ENCODE measurements at regions not wholly inside any gene's neighbourhood (a gene's known extent, or its start where the extent isn't known, plus 50 kb on each side); places are given as distances from the start of the nearest gene placed in this dataset.

- Histone ChIP-seq H3K9me3 (ENCODE audit: control insufficient read depth in 1 of 2, low read length in 2 of 2) (no peaks in the 10 kb centered on the region), H3K36me3 (ENCODE audit: control insufficient read depth in 1 of 2, insufficient read depth in 2 of 2, low read length in 2 of 2) (no peaks in the 10 kb centered on the region), H3K4me1 (ENCODE audit: control insufficient read depth in 1 of 2, insufficient read depth in 2 of 2, low read length in 2 of 2) (no peaks in the 10 kb centered on the region), H3K9ac (ENCODE audit: low read depth in 1 of 2, low read length in 2 of 2) (no peak overlapping the region), H3K27ac (ENCODE audit: low read depth, low read length) (no peak overlapping the region), H3K4me3 (ENCODE audit: low read depth in 1 of 2, low read length in 2 of 2) (no peak overlapping the region), H3K27me3 (ENCODE audit: control insufficient read depth in 1 of 2, insufficient read depth in 2 of 2, low read length in 2 of 2) (peaks cover 12 to 36% of the 10 kb centered on the region in 2 donors)
Measured at GRCh38 chr2:121080013-121080772, 204.8 kb downstream of the TFCP2L1 start.

- H3K9me3 ChIP-seq (ENCODE audit: control insufficient read depth in 1 of 2, low read length in 2 of 2) = no peaks in the 10 kb centered on the region
- no peak overlapping the region for H3K4me3 ChIP-seq (ENCODE audit: low read depth in 1 of 2, low read length in 2 of 2)
- H3K4me1 ChIP-seq (ENCODE audit: control insufficient read depth in 1 of 2, insufficient read depth in 2 of 2, low read length in 2 of 2) = no peaks in the 10 kb centered on the region
- H3K36me3 ChIP-seq (ENCODE audit: control insufficient read depth in 1 of 2, insufficient read depth in 2 of 2, low read length in 2 of 2) = no peaks in the 10 kb centered on the region
- H3K27ac ChIP-seq (ENCODE audit: low read depth, low read length) = no peak overlapping the region
- H3K27me3 ChIP-seq (ENCODE audit: control insufficient read depth in 1 of 2, insufficient read depth in 2 of 2, low read length in 2 of 2) = peaks cover 1 to 29% of the 10 kb centered on the region in 2 donors
- H3K9ac ChIP-seq (ENCODE audit: low read depth in 1 of 2, low read length in 2 of 2) = no peak overlapping the region
Measured at GRCh38 chr2:121081701-121082100, 203.3 kb downstream of the TFCP2L1 start.

GRCh38 chr2:121082191-121082590 lies 202.8 kb downstream of the TFCP2L1 start:
- no peak overlapping the region for H3K9ac ChIP-seq (ENCODE audit: low read depth in 1 of 2, low read length in 2 of 2)
- peaks cover 0 to 29% of the 10 kb centered on the region in 2 donors for H3K27me3 ChIP-seq (ENCODE audit: control insufficient read depth in 1 of 2, insufficient read depth in 2 of 2, low read length in 2 of 2)
- H3K27ac ChIP-seq (ENCODE audit: low read depth, low read length) = no peak overlapping the region
- H3K4me3 ChIP-seq (ENCODE audit: low read depth in 1 of 2, low read length in 2 of 2) = no peak overlapping the region
- H3K36me3 ChIP-seq (ENCODE audit: control insufficient read depth in 1 of 2, insufficient read depth in 2 of 2, low read length in 2 of 2) = no peaks in the 10 kb centered on the region
- no peaks in the 10 kb centered on the region for H3K9me3 ChIP-seq (ENCODE audit: control insufficient read depth in 1 of 2, low read length in 2 of 2)
- no peaks in the 10 kb centered on the region for H3K4me1 ChIP-seq (ENCODE audit: control insufficient read depth in 1 of 2, insufficient read depth in 2 of 2, low read length in 2 of 2)

- Histone ChIP-seq H3K4me3 (ENCODE audit: low read depth in 1 of 2, low read length in 2 of 2) (no peak overlapping the region), H3K27ac (ENCODE audit: low read depth, low read length) (no peak overlapping the region), H3K27me3 (ENCODE audit: control insufficient read depth in 1 of 2, insufficient read depth in 2 of 2, low read length in 2 of 2) (peaks cover 0 to 22% of the 10 kb centered on the region in 2 donors), H3K4me1 (ENCODE audit: control insufficient read depth in 1 of 2, insufficient read depth in 2 of 2, low read length in 2 of 2) (no peaks in the 10 kb centered on the region), H3K9me3 (ENCODE audit: control insufficient read depth in 1 of 2, low read length in 2 of 2) (no peaks in the 10 kb centered on the region), H3K9ac (ENCODE audit: low read depth in 1 of 2, low read length in 2 of 2) (no peak overlapping the region), H3K36me3 (ENCODE audit: control insufficient read depth in 1 of 2, insufficient read depth in 2 of 2, low read length in 2 of 2) (no peaks in the 10 kb centered on the region)
Measured at GRCh38 chr2:121084130-121084680, 200.8 kb downstream of the TFCP2L1 start.

- H3K27me3 ChIP-seq (ENCODE audit: control insufficient read depth in 1 of 2, insufficient read depth in 2 of 2, low read length in 2 of 2) = peaks cover 0 to 12% of the 10 kb centered on the region in 2 donors
- H3K4me1 ChIP-seq (ENCODE audit: control insufficient read depth in 1 of 2, insufficient read depth in 2 of 2, low read length in 2 of 2) = no peaks in the 10 kb centered on the region
- no peak overlapping the region for H3K4me3 ChIP-seq (ENCODE audit: low read depth in 1 of 2, low read length in 2 of 2)
- H3K9me3 ChIP-seq (ENCODE audit: control insufficient read depth in 1 of 2, low read length in 2 of 2) = no peaks in the 10 kb centered on the region
- no peak overlapping the region for H3K9ac ChIP-seq (ENCODE audit: low read depth in 1 of 2, low read length in 2 of 2)
- H3K27ac ChIP-seq (ENCODE audit: low read depth, low read length) = no peak overlapping the region
- no peaks in the 10 kb centered on the region for H3K36me3 ChIP-seq (ENCODE audit: control insufficient read depth in 1 of 2, insufficient read depth in 2 of 2, low read length in 2 of 2)
Measured at GRCh38 chr2:121085801-121086200, 199.2 kb downstream of the TFCP2L1 start.

- Histone ChIP-seq H3K27ac (ENCODE audit: low read depth, low read length) (no peak overlapping the region), H3K36me3 (ENCODE audit: control insufficient read depth in 1 of 2, insufficient read depth in 2 of 2, low read length in 2 of 2) (no peaks in the 10 kb centered on the region), H3K4me3 (ENCODE audit: low read depth in 1 of 2, low read length in 2 of 2) (no peak overlapping the region), H3K27me3 (ENCODE audit: control insufficient read depth in 1 of 2, insufficient read depth in 2 of 2, low read length in 2 of 2) (peaks cover 0 to 8% of the 10 kb centered on the region in 2 donors), H3K9me3 (ENCODE audit: control insufficient read depth in 1 of 2, low read length in 2 of 2) (no peaks in the 10 kb centered on the region), H3K9ac (ENCODE audit: low read depth in 1 of 2, low read length in 2 of 2) (no peak overlapping the region), H3K4me1 (ENCODE audit: control insufficient read depth in 1 of 2, insufficient read depth in 2 of 2, low read length in 2 of 2) (no peaks in the 10 kb centered on the region)
Measured at GRCh38 chr2:121086450-121086849, 198.6 kb downstream of the TFCP2L1 start.

- Histone ChIP-seq H3K27ac (ENCODE audit: low read depth, low read length) (no peak overlapping the region), H3K9ac (ENCODE audit: low read depth in 1 of 2, low read length in 2 of 2) (no peak overlapping the region), H3K9me3 (ENCODE audit: control insufficient read depth in 1 of 2, low read length in 2 of 2) (peaks cover 0 to 1% of the 10 kb centered on the region in 2 donors), H3K27me3 (ENCODE audit: control insufficient read depth in 1 of 2, insufficient read depth in 2 of 2, low read length in 2 of 2) (peaks cover 0 to 5% of the 10 kb centered on the region in 2 donors), H3K4me1 (ENCODE audit: control insufficient read depth in 1 of 2, insufficient read depth in 2 of 2, low read length in 2 of 2) (no peaks in the 10 kb centered on the region), H3K36me3 (ENCODE audit: control insufficient read depth in 1 of 2, insufficient read depth in 2 of 2, low read length in 2 of 2) (no peaks in the 10 kb centered on the region), H3K4me3 (ENCODE audit: low read depth in 1 of 2, low read length in 2 of 2) (no peak overlapping the region)
Measured at GRCh38 chr2:121087117-121087516, 197.9 kb downstream of the TFCP2L1 start.

GRCh38 chr2:121088251-121089165 lies 196.5 kb downstream of the TFCP2L1 start:
- Histone ChIP-seq H3K9me3 (ENCODE audit: control insufficient read depth in 1 of 2, low read length in 2 of 2) (peaks cover 2 to 4% of the 10 kb centered on the region in 2 donors), H3K36me3 (ENCODE audit: control insufficient read depth in 1 of 2, insufficient read depth in 2 of 2, low read length in 2 of 2) (no peaks in the 10 kb centered on the region), H3K4me1 (ENCODE audit: control insufficient read depth in 1 of 2, insufficient read depth in 2 of 2, low read length in 2 of 2) (no peaks in the 10 kb centered on the region), H3K27me3 (ENCODE audit: control insufficient read depth in 1 of 2, insufficient read depth in 2 of 2, low read length in 2 of 2) (peaks cover 0 to 5% of the 10 kb centered on the region in 2 donors), H3K4me3 (ENCODE audit: low read depth in 1 of 2, low read length in 2 of 2) (no peak overlapping the region), H3K9ac (ENCODE audit: low read depth in 1 of 2, low read length in 2 of 2) (no peak overlapping the region), H3K27ac (ENCODE audit: low read depth, low read length) (no peak overlapping the region)

GRCh38 chr2:121089166-121089510 lies 195.9 kb downstream of the TFCP2L1 start:
- Histone ChIP-seq H3K27me3 (ENCODE audit: control insufficient read depth in 1 of 2, insufficient read depth in 2 of 2, low read length in 2 of 2) (peaks cover 0 to 4% of the 10 kb centered on the region in 2 donors), H3K9me3 (ENCODE audit: control insufficient read depth in 1 of 2, low read length in 2 of 2) (peaks cover 2 to 4% of the 10 kb centered on the region in 2 donors), H3K9ac (ENCODE audit: low read depth in 1 of 2, low read length in 2 of 2) (no peak overlapping the region), H3K36me3 (ENCODE audit: control insufficient read depth in 1 of 2, insufficient read depth in 2 of 2, low read length in 2 of 2) (no peaks in the 10 kb centered on the region), H3K4me1 (ENCODE audit: control insufficient read depth in 1 of 2, insufficient read depth in 2 of 2, low read length in 2 of 2) (no peaks in the 10 kb centered on the region), H3K4me3 (ENCODE audit: low read depth in 1 of 2, low read length in 2 of 2) (no peak overlapping the region), H3K27ac (ENCODE audit: low read depth, low read length) (no peak overlapping the region)
